Heart left ventricle (tissue), 13 donors: ENCODE measurements at regions not wholly inside any gene's neighbourhood (a gene's known extent, or its start where the extent isn't known, plus 50 kb on each side); places are given as distances from the start of the nearest gene placed in this dataset.

Experiments
- POLR2A ChIP-seq, 2 donors: fragments of 450-650 bp; IDR thresholded peaks; one replicate each; pipeline ENCODE4 v1.6.1; 2017; ENCODE audit warnings: antibody characterized with exemption in 2 of 2, mild to moderate bottlenecking in 2 of 2, moderate library complexity in 2 of 2
- TF ChIP-seq, protein P1 (sequence below), 12 donors: fragments of 200-600 bp; sonication (generic) in 4 of 12; IDR thresholded peaks; one replicate each; pipeline versions ENCODE4 v1.5.0 to v1.8.0; 2018 to 2022; ENCODE audit warnings: antibody characterized with exemption in 12 of 12, mild to moderate bottlenecking in 5 of 12
- donor health status: ischemic (EF 13 %, LVEDD 7.1; RV severe dilation, severe dysfunction).
- donor health status: DM: no; HTN: yes; CAD: no.
- donor health status: DM: no; HTN: no; CAD: no.
- donor health status: ischemic (EF 25% LVEDD 6.9; RV normal size, moderate dysfunction).
- donor health status: ischemic (EF 25% LVEDD 5.7; RV mildly dilated, moderate dysfunction).
- donor health status: ischemic (EF 35%, LVEDD 5.7; RV mildly dilated, moderate dysfunction).
- donor health status: nonischemic (EF 11% LVEDD 7.7; RV severe dilation, severe dysfunction).
- donor health status: DM: yes; HTN: yes; CAD: no.
- donor health status: PGD.
- donor health status: ischemic (EF 29% LVEDD 5.4; RV normal size, mild dysfunction).
- donor health status: nonischemic (EF 23%, LVEDD 6.1; RV moderate dilation, normal function).

DNA sequence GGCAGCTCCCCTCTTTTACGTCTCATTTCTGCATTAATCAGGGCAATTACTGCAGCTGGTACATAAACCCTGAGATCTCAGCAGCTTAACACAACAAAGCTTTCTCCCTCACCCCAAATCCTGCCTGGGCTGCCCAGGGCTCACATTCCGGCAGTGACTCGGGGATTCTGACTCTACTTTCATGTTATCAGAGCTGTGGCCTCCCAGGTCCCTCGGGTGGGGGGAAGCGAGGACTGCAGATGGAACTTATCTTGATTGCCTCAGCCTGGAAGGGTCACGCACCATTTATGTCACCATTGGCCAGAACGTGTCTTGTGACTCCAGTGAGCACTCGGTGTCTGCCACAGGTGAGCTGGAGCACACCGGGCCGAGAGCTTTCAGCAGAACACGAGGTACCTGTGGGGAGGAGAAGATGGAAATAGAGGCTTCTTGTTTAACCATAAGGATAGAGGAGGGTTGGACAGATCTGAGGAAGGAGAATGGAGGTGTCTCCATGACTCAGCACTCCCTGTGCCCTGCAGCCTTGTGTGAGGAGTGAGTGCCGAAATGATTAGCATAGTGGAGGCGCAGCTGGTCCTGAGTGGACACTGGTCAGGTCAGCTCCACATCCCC, 88.5 kb upstream of the EXOC2 start:
- TF ChIP-seq, protein P1, sequence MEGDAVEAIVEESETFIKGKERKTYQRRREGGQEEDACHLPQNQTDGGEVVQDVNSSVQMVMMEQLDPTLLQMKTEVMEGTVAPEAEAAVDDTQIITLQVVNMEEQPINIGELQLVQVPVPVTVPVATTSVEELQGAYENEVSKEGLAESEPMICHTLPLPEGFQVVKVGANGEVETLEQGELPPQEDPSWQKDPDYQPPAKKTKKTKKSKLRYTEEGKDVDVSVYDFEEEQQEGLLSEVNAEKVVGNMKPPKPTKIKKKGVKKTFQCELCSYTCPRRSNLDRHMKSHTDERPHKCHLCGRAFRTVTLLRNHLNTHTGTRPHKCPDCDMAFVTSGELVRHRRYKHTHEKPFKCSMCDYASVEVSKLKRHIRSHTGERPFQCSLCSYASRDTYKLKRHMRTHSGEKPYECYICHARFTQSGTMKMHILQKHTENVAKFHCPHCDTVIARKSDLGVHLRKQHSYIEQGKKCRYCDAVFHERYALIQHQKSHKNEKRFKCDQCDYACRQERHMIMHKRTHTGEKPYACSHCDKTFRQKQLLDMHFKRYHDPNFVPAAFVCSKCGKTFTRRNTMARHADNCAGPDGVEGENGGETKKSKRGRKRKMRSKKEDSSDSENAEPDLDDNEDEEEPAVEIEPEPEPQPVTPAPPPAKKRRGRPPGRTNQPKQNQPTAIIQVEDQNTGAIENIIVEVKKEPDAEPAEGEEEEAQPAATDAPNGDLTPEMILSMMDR (IDR thresholded peaks at IDR 0.05): no peak
- no peak for TF ChIP-seq POLR2A (IDR thresholded peaks at IDR 0.05)
